IPS-NIHi7 (cell line): ENCODE measurements at regions not wholly inside any gene's neighbourhood (a gene's known extent, or its start where the extent isn't known, plus 50 kb on each side); places are given as distances from the start of the nearest gene placed in this dataset.
A peak's percentile ranks its signal among the peaks of the same experiment; 100 is the strongest.

ENCODE experiments used
- DNase-seq: peaks from one replicate; pipeline ENCODE4 v3.0.0; 2012; ENCODE audit warnings: mixed read lengths; ENCODE audit errors: extremely low spot score

DNA sequence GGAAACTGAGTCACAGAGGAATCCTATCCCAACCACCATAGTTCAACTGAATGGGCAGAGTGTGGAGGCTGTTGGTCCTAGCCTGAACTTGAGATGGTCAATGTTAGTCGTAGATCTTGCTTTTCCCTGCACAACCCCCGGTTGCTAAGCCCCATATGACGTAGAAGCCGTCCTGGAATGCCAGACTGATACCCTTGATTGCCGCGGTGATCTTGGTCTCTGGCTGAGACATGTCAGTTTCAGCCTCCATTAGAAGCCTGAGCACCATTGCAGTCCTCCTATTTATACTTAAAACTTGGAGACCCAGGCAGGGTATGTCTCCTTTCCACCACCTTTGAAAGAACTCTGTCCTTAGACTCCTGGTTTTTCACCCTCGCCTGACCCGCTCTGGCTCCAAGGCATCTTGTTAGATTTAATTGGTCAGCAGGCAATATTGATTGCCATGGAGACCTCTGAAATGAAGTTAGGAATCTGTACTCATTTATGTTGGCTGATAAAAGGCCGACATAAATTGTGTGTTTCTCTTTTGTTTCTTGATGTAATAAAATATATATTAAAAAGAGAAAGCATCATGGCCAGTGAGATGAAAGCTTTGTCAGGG is 53.4 kb downstream of the RPLP1 start:
- no peak for DNase-seq

- no peak for DNase-seq
Observed at GRCh38 chr15:69508659-69509058, 56.0 kb downstream of the RPLP1 start.

DNA sequence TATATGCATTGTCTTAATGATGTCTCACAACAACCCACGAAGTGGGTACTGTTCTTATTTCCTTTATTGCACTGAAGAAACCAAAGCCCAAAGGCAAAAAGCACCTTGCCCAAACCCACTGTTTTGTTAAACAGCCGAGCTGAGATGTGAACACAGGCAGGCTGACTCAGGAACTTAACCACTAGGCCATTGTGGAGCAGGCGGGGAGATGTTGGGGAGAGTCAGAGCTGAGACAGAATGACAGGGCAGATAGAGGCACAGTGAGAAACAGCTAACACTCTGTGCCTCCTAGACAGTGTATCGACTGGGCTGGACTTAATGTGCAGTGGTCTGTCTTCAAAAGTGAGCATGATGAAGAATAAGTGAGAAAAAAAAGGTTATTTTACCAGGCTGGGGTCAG is 56.5 kb downstream of the RPLP1 start:
- DNase-seq = no peak

DNA sequence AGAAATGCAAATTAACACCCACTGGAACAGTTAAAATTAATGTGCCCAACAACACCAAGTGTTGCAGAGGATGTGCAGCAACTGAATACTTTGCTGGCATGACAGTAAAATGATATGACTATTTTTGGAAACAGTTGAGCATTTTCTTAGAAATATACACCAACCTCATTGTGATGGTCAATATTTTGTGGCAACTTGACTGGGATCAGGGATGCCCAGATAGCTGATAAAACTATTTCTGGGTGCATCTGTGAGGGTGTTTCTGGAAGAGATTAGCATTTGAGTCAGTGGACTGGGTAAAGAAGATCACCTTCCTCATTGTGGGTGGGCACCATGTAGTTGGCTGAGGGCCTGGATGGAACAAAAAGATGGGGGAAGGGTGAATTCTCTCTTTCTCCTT is 57.9 kb downstream of the RPLP1 start:
- DNase-seq = no peak

- DNase-seq = no peak
Observed at GRCh38 chr15:69511015-69511414, 58.4 kb downstream of the RPLP1 start.

DNA sequence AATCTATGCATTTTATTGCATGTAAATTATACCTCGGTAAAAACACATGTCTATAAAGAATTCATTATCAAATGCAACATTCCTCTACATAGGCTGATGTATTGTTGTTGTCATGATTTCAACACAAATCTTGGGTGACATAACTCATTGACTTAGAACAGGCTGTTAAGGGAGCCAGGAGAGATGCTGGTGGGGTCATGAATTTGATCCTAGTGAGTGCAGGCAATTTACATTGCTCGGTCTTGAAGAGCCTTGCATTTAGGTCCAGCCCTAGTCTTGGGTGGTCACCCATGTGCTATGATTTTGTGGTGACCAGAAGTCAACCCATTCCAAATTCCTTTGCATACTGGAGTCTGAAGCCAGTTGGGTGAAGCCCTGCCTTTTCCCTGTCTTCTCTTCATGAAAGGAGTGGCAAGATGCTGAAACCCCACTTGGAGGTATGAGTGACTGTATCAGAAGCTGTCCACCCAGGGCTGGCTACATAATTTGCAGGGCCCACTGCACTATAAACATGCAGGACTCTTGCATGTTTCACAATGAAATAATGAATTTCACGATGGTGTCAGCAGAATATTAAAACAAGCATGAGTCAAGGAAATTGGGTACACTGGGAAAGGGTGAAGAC is 59.2 kb downstream of the RPLP1 start:
- no peak for DNase-seq

- no peak for DNase-seq
Observed at GRCh38 chr15:69513450-69513960, 60.9 kb downstream of the RPLP1 start.

DNA sequence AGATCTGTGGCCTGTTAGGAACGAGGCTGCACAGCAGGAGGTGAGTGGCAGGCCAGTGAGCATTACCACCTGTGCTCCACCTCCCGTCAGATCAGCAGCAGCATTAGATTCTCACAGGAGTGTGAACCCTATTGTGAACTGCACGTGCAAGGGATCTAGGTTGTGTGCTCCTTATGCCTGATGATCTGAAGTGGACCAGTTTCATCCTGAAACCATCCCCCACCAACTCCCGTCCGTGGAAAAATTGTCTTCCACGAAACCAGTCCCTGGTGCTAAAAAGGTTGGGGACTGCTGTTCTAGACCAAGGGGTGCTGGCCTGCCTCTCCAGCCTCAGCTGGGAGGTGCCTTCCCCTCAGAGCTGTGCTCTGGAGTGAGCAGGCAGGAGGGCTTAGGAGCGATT is 61.4 kb downstream of the RPLP1 start:
- no peak for DNase-seq

DNA sequence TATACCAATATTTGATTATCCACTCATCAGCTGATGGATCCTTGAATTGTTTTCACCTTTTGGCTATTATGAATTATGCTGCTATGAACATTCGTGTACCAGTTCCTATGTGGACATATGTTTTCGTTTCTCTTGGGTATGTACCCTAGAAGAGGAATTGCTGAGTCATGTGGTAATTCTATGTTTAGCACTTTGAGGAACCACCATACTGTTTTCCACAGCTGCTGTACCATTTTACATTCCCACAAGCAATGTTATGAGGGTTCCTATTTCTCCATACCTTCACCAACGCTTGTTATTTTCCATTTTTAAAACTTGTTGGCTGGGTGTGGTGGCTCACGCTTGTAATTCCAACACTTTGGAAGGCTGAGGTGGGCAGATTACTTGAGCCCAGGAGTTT is 62.9 kb downstream of the RPLP1 start:
- DNase-seq = no peak

DNA sequence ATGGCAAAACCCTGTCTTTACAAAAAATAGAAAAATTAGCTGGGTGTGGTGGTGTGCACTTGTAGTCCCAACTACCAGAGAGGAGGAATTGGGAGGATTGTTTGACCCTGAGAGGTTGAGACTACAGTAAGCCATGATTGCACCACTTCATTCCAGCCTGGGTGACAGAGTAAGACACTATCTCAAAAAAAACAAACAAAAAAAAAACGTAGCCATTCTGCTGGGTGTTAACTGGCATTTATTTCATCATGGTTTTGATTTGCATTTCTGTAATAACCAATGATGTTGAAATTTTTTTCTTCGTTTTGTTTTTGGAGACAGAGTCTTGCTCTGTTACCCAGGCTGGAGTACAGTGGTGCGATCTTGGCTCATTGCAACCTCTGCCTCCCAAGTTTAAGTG is 63.3 kb downstream of the RPLP1 start:
- DNase-seq = no peak

GRCh38 chr15:69517052-69517451 is 64.4 kb downstream of the RPLP1 start:
- DNase-seq = no peak

GRCh38 chr15:69518806-69519205 is 66.2 kb downstream of the RPLP1 start:
- no peak for DNase-seq

GRCh38 chr15:69520067-69520466 is 67.4 kb downstream of the RPLP1 start:
- no peak for DNase-seq

GRCh38 chr15:69522361-69522760 is 69.7 kb downstream of the RPLP1 start:
- DNase-seq = no peak

DNA sequence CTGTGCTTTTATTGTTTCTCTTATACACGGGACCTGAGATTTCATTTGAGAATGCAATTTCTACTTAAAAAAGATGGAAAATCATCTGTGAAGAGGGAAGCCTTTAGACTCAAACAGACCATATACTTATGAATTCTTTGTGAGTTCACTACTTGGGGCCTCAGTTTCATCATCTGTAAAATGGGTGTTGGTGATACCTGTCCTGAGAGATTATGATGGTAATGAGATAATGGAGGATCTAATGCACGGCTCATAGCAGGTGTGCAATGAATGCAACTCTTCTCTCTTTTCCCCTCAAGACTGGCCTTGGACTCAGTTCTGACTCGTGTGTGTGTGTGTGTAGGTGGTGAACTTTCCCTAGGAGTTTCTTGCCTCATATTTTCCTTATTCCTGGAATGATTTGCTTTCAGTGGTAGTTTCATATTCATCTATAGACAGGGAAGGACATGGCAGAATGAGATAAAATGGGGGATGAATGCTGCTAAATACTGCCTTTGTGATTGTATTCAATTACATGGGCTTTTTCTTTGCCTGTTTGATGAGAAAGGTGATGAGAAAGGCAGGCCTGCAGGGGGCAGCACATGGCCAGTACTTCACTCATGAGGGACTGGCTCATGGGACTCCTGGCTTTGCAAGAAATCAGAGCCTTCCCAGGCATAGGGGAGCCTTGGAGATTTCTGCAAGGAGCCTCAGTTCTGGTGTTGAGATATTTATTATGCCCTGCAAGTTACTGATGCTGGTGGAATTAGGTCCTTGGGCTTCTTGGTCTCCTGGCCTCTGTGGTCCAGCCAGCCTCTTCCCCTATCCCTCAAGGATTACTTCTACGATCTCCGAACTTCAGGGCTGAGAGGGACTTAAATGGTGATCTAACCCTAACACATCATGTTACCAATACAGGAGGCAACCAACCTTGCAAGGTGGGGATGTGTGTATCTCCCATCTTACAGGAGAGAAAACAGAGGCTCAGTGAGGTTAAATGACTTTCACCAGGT is 70.7 kb downstream of the RPLP1 start:
- DNase-seq = peak; percentile 86

DNA sequence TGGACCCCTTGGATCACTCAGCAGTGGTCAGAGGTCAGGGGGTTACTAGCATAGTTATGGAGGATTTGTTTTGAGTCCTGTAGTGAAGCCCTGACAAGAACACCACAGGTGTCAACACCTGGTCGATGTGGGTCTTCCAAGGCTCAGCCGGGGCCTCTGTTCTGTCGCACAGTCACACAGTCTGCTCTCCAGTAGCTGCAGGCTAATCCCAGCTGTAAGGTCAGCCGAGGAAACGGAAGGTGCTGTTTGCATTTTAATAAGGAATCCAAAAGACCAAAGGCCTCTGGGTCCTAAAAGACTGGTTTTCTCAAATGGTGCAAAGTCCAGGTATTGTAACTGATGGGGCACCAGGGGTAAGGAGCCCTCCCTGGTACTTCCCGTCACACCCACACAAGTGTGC is 71.7 kb downstream of the RPLP1 start:
- no peak for DNase-seq

- DNase-seq = no peak
Observed at GRCh38 chr15:69524814-69525213, 72.2 kb downstream of the RPLP1 start.

DNA sequence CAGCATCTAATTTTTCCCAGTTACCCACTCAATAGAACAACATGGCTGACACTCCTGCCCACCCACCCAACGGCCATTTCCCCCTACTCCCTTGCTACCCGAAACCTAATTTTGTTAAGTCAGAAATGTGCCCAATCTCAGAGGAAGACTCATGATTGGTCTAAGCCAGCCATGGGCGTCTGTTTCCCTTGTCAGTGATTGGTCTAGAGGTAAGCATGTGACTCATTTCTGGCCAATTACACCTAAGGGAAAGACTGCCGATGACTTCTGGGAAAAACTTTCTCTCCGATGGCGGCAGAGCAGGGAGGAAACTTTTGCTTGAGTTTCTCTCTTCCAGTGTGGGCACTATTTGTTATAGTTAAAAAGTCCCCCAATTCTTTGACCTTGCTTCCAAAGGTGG is 72.9 kb downstream of the RPLP1 start:
- DNase-seq = no peak

- no peak for DNase-seq
Observed at GRCh38 chr15:69526081-69527061, 73.8 kb downstream of the RPLP1 start.

DNA sequence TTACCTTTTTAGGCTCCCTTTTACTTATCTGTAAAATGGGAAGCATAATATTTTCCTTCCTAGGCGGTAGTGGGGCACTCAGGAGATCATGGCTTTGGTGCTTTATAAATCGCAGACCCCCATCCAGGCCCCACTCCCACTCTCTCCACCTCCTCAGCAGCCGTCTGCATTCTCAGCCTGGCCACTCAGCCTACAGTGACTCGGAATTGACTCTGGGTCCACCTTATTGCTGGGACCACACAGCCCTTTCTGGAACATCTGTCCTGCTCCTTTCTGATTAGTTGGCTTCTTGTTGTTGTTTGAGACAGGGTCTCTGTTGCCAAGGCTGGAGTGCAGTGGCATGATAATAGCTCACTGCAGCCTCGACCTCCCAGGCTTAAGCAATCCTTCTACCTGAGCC is 76.5 kb downstream of the RPLP1 start:
- DNase-seq = no peak

GRCh38 chr15:69529961-69530633 is 77.5 kb downstream of the RPLP1 start:
- DNase-seq = no peak
